Spinal cord (tissue), 9 donors: ENCODE measurements at regions not wholly inside any gene's neighbourhood (a gene's known extent, or its start where the extent isn't known, plus 50 kb on each side); places are given as distances from the start of the nearest gene placed in this dataset.

Experiments used
- DNase-seq, 6 donors: peaks; one replicate each; pipeline versions ENCODE4 v3.0.0 to v3.0.0-alpha.2; 2013 to 2015; ENCODE audit warnings: low spot score in 6 of 6, low read depth in 4 of 6
- H3K27ac ChIP-seq: one replicate; pipeline ENCODE4 v1.5.1; 2013; ENCODE audit warnings: low read depth, low read length, control low read depth
- H3K27me3 ChIP-seq: one replicate; pipeline ENCODE4 v1.6.1; 2013; ENCODE audit warnings: low read length; ENCODE audit not compliant: control insufficient read depth, insufficient read depth
- H3K36me3 ChIP-seq: one replicate; pipeline ENCODE4 v1.6.1; 2013; ENCODE audit warnings: low read length; ENCODE audit not compliant: control insufficient read depth, insufficient read depth
- H3K4me1 ChIP-seq: one replicate; pipeline ENCODE4 v1.6.1; 2013; ENCODE audit warnings: low read length; ENCODE audit not compliant: control insufficient read depth, insufficient read depth
- H3K4me3 ChIP-seq: one replicate; pipeline ENCODE4 v1.5.1; 2013; ENCODE audit warnings: low read depth, low read length, control low read depth
- H3K9me3 ChIP-seq: one replicate; pipeline ENCODE4 v1.6.1; 2013; ENCODE audit warnings: low read length; ENCODE audit not compliant: control insufficient read depth, insufficient read depth
- WGBS: methylation state at CpG from one replicate; pipeline ENCODE4 v1.1.5; 2013; ENCODE audit warnings: missing lambda C conversion rate; ENCODE audit not compliant: insufficient coverage; 5-methylcytosine and 5-hydroxymethylcytosine counted together
- donor health status: healthy.

GRCh38 chr4:137627739-137628460 is 95.6 kb upstream of the PCDH18 start:
- Histone ChIP-seq H3K4me1 (no peaks in the 10 kb centered on the region), H3K4me3 (no peak overlapping the region), H3K27ac (no peak overlapping the region), H3K9me3 (no peaks in the 10 kb centered on the region), H3K27me3 (no peaks in the 10 kb centered on the region), H3K36me3 (no peaks in the 10 kb centered on the region)
- WGBS, result no CpG with 5 or more reads among the region's 2 CpGs
- DNase-seq, result peak in 1 of 6 donors; percentile 70

GRCh38 chr4:137626942-137627738 is 94.8 kb upstream of the PCDH18 start:
- Histone ChIP-seq H3K9me3 (no peaks in the 10 kb centered on the region), H3K36me3 (no peaks in the 10 kb centered on the region), H3K27me3 (no peaks in the 10 kb centered on the region), H3K27ac (no peak overlapping the region), H3K4me1 (no peaks in the 10 kb centered on the region), H3K4me3 (no peak overlapping the region)
- 50% methylated on average over 2 of the region's 4 CpGs for WGBS
- DNase-seq, result no peak

GRCh38 chr4:137623013-137623412 is 90.7 kb upstream of the PCDH18 start:
- WGBS, result no CpG with 5 or more reads among the region's 2 CpGs
- peak in 2 of 6 donors; percentile 36 to 75 for DNase-seq
- H3K4me3 ChIP-seq, result no peak overlapping the region

GRCh38 chr4:137621056-137621455 is 88.8 kb upstream of the PCDH18 start:
- DNase-seq, result peak in 2 of 6 donors; percentile 62 to 84
- Histone ChIP-seq H3K4me1 (no peaks in the 10 kb centered on the region), H3K36me3 (no peaks in the 10 kb centered on the region), H3K4me3 (no peak overlapping the region), H3K9me3 (no peaks in the 10 kb centered on the region), H3K27ac (no peak overlapping the region), H3K27me3 (no peaks in the 10 kb centered on the region)
- WGBS, result no CpG with 5 or more reads among the region's 5 CpGs

More at GRCh38 chr4:137623013-137623412, 90.7 kb upstream of the PCDH18 start:
- Histone ChIP-seq H3K36me3 (no peaks in the 10 kb centered on the region), H3K27ac (no peak overlapping the region), H3K4me1 (no peaks in the 10 kb centered on the region), H3K9me3 (no peaks in the 10 kb centered on the region), H3K27me3 (no peaks in the 10 kb centered on the region)

GRCh38 chr4:137614491-137614890 is 82.2 kb upstream of the PCDH18 start:
- H3K27ac ChIP-seq, result no peak overlapping the region
- WGBS, result no CpG with 5 or more reads among the region's 1 CpG

GRCh38 chr4:137611998-137612700 is 79.9 kb upstream of the PCDH18 start:
- H3K9me3 ChIP-seq, result no peaks in the 10 kb centered on the region
- no peak overlapping the region for H3K27ac ChIP-seq
- WGBS, result no CpG with 5 or more reads among the region's 3 CpGs
- H3K4me3 ChIP-seq, result no peak overlapping the region
- H3K27me3 ChIP-seq, result no peaks in the 10 kb centered on the region
- H3K36me3 ChIP-seq, result no peaks in the 10 kb centered on the region
- H3K4me1 ChIP-seq, result no peaks in the 10 kb centered on the region
- no peak for DNase-seq

More at GRCh38 chr4:137614491-137614890, 82.2 kb upstream of the PCDH18 start:
- DNase-seq, result no peak
- Histone ChIP-seq H3K9me3 (no peaks in the 10 kb centered on the region), H3K4me3 (no peak overlapping the region), H3K4me1 (no peaks in the 10 kb centered on the region), H3K27me3 (no peaks in the 10 kb centered on the region), H3K36me3 (no peaks in the 10 kb centered on the region)

- Histone ChIP-seq H3K27me3 (no peaks in the 10 kb centered on the region), H3K4me1 (no peaks in the 10 kb centered on the region), H3K36me3 (no peaks in the 10 kb centered on the region), H3K9me3 (no peaks in the 10 kb centered on the region), H3K27ac (no peak overlapping the region), H3K4me3 (no peak overlapping the region)
- DNase-seq, result no peak
- WGBS, result no CpG with 5 or more reads among the region's 2 CpGs
Measured at GRCh38 chr4:137610960-137611359, 78.7 kb upstream of the PCDH18 start.

GRCh38 chr4:137609718-137610430 is 77.6 kb upstream of the PCDH18 start:
- Histone ChIP-seq H3K27me3 (no peaks in the 10 kb centered on the region), H3K9me3 (no peaks in the 10 kb centered on the region), H3K36me3 (no peaks in the 10 kb centered on the region), H3K4me3 (no peak overlapping the region), H3K27ac (no peak overlapping the region), H3K4me1 (no peaks in the 10 kb centered on the region)
- no CpG with 5 or more reads among the region's 4 CpGs for WGBS
- no peak for DNase-seq

- Histone ChIP-seq H3K9me3 (no peaks in the 10 kb centered on the region), H3K27me3 (no peaks in the 10 kb centered on the region), H3K27ac (no peak overlapping the region), H3K4me1 (no peaks in the 10 kb centered on the region), H3K36me3 (no peaks in the 10 kb centered on the region), H3K4me3 (no peak overlapping the region)
- WGBS, result no CpG with 5 or more reads among the region's 1 CpG
- no peak for DNase-seq
Measured at GRCh38 chr4:137608085-137608484, 75.8 kb upstream of the PCDH18 start.
